GM19043 (cell line): ENCODE measurements at regions not wholly inside any gene's neighbourhood (a gene's known extent, or its start where the extent isn't known, plus 50 kb on each side); places are given as distances from the start of the nearest gene placed in this dataset.

Source experiments
- ATAC-seq: cut with Tn5 transposase; IDR thresholded peaks from one replicate; pipeline ENCODE4 v1.9.1; 2021; ENCODE audit warnings: low read depth; ENCODE audit not compliant: unreplicated experiment

GRCh38 chr2:37537316-37537715 lies 134.1 kb downstream of the CDC42EP3 start:
- ATAC-seq: no peak

GRCh38 chr2:37541516-37541915 lies 129.9 kb downstream of the CDC42EP3 start:
- ATAC-seq: no peak

- ATAC-seq: no peak
These were observed 127.4 kb downstream of the CDC42EP3 start for GRCh38 chr2:37543999-37544557.

- no peak for ATAC-seq
These were observed 126.8 kb downstream of the CDC42EP3 start for GRCh38 chr2:37544591-37545031.

GRCh38 chr2:37549598-37549997 lies 121.8 kb downstream of the CDC42EP3 start:
- ATAC-seq: peak; percentile 67

GRCh38 chr2:37550190-37550589 lies 121.3 kb downstream of the CDC42EP3 start:
- ATAC-seq: peak; percentile 41

- no peak for ATAC-seq
These were observed 119.7 kb downstream of the CDC42EP3 start for GRCh38 chr2:37551783-37552182.

GRCh38 chr2:37552339-37552738 lies 119.1 kb downstream of the CDC42EP3 start:
- ATAC-seq: no peak

- ATAC-seq: no peak
These were observed 117.9 kb downstream of the CDC42EP3 start for GRCh38 chr2:37553411-37554154.

- no peak for ATAC-seq
These were observed 117.3 kb downstream of the CDC42EP3 start for GRCh38 chr2:37554155-37554510.

- ATAC-seq: no peak
These were observed 116.8 kb downstream of the CDC42EP3 start for GRCh38 chr2:37554687-37555086.

- no peak for ATAC-seq
These were observed 116.0 kb downstream of the CDC42EP3 start for GRCh38 chr2:37555457-37555856.

GRCh38 chr2:37556256-37556655 lies 115.2 kb downstream of the CDC42EP3 start:
- ATAC-seq: no peak

- ATAC-seq: peak; percentile 62
These were observed 112.8 kb downstream of the CDC42EP3 start for GRCh38 chr2:37558623-37559022.

- no peak for ATAC-seq
These were observed 111.1 kb downstream of the CDC42EP3 start for GRCh38 chr2:37560241-37560848.

- ATAC-seq: no peak
These were observed 110.4 kb downstream of the CDC42EP3 start for GRCh38 chr2:37560863-37561614.

GRCh38 chr2:37561615-37562569 lies 109.5 kb downstream of the CDC42EP3 start:
- peak; percentile 70 for ATAC-seq

- no peak for ATAC-seq
These were observed 107.9 kb downstream of the CDC42EP3 start for GRCh38 chr2:37563375-37564015.

GRCh38 chr2:37564356-37564755 lies 107.1 kb downstream of the CDC42EP3 start:
- no peak for ATAC-seq
